Retinal pigment epithelial cell (primary cell): ENCODE measurements at regions not wholly inside any gene's neighbourhood (a gene's known extent, or its start where the extent isn't known, plus 50 kb on each side); places are given as distances from the start of the nearest gene placed in this dataset.

Experiments used
- DNase-seq: peaks from one replicate; pipeline ENCODE4 v3.0.0-alpha.2; 2010; ENCODE audit warnings: low read depth
- H3K4me3 ChIP-seq: 2 replicates; pipeline ENCODE4 v1.5.1; 2011; ENCODE audit warnings: mild to moderate bottlenecking, low read length, control low read depth, moderate library complexity
- TF ChIP-seq, protein P1 (sequence below): conservative IDR thresholded peaks from 2 replicates; pipeline ENCODE4 v1.5.1; 2011; ENCODE audit warnings: low read depth, low read length, control low read depth, inconsistent platforms

DNA sequence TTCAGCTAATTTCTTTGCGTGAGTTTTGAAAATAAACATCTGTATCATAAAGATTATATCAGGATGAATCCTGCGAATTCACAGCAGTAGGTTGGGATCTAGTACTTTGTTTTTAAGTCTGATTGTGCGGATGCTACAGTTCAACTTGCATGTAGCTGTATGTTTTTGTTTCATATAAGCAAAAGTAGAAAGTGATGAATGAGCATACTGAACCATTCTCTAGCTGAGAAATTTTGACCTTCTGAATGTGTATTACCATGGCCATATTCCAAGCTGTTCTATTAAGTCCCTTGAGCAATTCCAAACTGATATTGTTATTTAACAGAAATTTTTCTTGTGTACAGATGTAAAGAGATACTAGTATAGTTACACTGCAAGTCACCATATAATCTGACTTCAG is 358.8 kb upstream of the MEOX2 start:
- TF ChIP-seq, protein P1, sequence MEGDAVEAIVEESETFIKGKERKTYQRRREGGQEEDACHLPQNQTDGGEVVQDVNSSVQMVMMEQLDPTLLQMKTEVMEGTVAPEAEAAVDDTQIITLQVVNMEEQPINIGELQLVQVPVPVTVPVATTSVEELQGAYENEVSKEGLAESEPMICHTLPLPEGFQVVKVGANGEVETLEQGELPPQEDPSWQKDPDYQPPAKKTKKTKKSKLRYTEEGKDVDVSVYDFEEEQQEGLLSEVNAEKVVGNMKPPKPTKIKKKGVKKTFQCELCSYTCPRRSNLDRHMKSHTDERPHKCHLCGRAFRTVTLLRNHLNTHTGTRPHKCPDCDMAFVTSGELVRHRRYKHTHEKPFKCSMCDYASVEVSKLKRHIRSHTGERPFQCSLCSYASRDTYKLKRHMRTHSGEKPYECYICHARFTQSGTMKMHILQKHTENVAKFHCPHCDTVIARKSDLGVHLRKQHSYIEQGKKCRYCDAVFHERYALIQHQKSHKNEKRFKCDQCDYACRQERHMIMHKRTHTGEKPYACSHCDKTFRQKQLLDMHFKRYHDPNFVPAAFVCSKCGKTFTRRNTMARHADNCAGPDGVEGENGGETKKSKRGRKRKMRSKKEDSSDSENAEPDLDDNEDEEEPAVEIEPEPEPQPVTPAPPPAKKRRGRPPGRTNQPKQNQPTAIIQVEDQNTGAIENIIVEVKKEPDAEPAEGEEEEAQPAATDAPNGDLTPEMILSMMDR = no peak
- no peak overlapping the region for H3K4me3 ChIP-seq
- no peak for DNase-seq

DNA sequence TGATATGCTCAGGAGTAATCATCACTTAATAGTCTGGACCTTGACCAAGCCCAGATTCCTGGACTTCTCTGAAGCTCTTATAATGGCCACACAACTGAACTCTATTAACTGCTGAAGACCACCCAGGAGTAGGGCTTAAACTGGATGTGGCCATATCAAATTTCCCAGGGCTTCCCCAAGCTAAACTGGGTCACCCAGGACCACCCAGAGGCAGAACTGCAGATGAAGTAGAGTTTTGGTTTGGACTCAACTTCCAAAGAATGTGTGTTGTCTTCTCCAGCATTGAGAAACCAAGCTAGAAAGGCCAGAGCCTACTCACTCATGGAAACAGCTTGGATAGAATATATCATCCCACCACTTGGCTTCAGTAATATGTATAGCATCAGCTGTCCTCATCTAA is 358.2 kb upstream of the MEOX2 start:
- no peak for DNase-seq
- TF ChIP-seq, protein P1 = no peak
- H3K4me3 ChIP-seq = no peak overlapping the region

GRCh38 chr7:16040346-16040745 is 353.9 kb upstream of the MEOX2 start:
- no peak for DNase-seq
- no peak overlapping the region for H3K4me3 ChIP-seq
- TF ChIP-seq, protein P1 = no peak

DNA sequence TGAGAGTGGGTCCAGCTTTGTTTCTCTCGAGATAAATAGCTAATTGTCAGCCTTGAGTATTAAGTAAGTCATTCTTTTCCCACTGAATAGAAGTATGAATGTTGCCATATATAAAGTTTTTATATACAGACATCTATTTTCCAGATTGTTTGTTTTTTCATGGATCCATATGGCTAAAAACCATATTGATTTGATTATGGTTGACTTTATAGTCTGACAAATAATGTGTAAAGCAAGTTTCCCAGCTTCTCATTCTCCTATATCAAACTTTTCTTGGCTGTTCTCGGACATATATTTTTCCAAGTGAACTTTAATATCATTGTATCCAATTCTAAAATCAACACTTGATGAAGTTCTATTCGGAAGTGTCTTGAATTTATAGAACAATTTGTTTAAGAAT is 352.4 kb upstream of the MEOX2 start:
- TF ChIP-seq, protein P1 = no peak
- no peak for DNase-seq
- H3K4me3 ChIP-seq = no peak overlapping the region

GRCh38 chr7:16035392-16035791 is 348.9 kb upstream of the MEOX2 start:
- no peak for DNase-seq
- no peak overlapping the region for H3K4me3 ChIP-seq
- TF ChIP-seq, protein P1 = no peak

DNA sequence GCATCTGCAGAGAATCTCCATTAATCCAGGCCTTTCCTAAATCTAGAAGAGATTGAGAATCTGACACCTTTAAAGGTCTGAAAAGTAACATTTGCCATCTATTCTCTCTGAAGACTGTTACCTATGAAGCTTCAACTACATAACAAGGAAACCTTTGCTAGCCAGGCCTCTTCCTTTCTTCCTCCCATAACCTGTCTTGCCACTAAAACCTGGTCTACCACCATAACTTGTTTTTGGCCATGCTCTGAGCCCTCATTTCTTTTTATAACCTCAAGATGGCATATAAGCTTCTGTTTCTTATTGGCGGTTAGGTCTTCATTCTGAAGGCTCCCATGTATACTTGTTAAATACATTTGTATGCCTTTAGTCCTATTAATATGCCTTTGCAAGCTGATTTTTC is 348.4 kb upstream of the MEOX2 start:
- TF ChIP-seq, protein P1 = no peak
- no peak overlapping the region for H3K4me3 ChIP-seq
- DNase-seq = no peak

- no peak for DNase-seq
- TF ChIP-seq, protein P1 = no peak
- no peak overlapping the region for H3K4me3 ChIP-seq
Observed at GRCh38 chr7:16034353-16034752, 347.9 kb upstream of the MEOX2 start.
